ENCODE measurements at regions not wholly inside any gene's neighbourhood (a gene's known extent, or its start where the extent isn't known, plus 50 kb on each side); places are given as distances from the start of the nearest gene placed in this dataset.
A peak's percentile ranks its signal among the peaks of the same experiment; 100 is the strongest.

DNA sequence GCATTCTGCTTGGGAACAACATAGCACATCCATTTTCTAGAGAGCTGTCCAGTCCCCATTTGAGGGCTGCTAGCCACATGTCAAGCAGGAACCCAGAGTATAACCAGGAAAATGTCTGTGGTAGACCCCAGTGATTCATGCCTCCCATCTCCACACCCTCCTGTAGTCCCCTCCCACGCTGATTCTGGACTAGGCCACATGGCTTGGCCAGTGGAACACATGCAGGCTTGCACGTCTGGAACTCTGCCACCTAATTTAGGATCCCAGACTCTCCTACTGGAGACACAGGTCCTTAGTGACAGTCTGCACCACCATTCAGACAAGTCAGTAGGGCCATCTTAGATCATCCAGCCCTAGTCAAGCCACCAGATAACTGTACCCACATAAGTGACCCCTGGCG, 149.8 kb downstream of the ZIC5 start:
- no peak for DNase-seq (ENCODE audit: low read depth)

DNA sequence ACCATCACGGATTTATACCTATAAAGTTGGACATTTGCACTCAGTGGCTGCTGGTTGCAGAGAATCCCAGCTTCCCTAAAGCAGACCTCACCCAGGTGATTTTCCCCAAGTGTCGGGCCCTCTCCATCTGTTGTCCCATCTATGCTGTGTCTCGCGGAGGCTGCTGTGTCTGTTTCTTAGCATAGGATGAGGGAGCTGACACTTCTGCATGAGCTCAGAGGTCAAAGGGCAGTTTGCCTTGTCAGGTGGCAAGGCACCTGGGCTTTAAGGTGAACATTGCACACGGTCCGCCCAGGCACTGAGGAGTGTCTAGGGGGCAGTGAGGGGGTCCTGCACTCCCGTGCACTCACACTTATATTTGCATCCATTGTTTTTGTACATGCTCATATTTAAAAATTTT, 151.6 kb downstream of the ZIC5 start:
- DNase-seq (ENCODE audit: low read depth): no peak

DNA sequence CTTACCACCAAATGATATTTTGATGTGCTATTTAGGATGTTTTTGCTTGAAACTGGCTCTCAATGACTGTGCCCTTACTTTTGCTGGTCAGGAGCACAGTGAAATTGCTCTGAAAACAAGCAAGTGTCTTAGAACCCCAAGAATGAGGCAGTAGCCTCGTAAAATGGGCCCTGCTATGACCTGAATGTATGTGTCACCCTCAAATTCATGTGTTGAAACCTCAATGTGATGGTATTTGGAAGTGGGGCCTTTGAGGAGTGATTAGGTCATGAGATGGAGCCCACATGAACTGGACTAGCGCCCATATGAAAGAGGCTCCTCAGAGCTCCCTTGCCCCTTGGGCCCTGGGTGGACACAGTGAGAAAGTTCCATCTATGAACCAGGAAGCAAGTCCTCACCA, 155.2 kb downstream of the ZIC5 start:
- DNase-seq (ENCODE audit: low read depth): no peak

- DNase-seq (ENCODE audit: low read depth): no peak
These were observed 158.1 kb downstream of the ZIC5 start for GRCh38 chr13:99813336-99814095.

DNA sequence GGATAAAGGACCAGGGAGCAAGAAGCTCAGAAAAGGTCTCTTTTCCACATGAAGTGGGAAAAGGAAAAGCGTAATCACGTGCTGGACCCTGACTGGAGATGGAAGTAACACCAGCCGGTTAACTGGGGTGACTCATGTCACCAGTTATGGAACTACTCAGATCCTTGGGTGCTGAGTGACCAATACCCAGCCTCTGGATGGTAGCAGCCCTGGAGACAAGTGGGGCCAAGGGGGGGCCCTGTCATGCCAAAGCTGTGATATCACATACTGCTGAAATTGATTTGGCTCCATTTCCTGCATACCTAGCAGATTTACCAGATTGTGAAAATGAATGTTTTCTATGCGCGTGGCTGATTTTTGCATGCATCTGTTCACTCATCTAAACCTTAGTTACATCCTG, 158.9 kb downstream of the ZIC5 start:
- peak; percentile 73 for DNase-seq (ENCODE audit: low read depth)

GRCh38 chr13:99811067-99811700, 160.4 kb downstream of the ZIC5 start:
- DNase-seq (ENCODE audit: low read depth): no peak

DNA sequence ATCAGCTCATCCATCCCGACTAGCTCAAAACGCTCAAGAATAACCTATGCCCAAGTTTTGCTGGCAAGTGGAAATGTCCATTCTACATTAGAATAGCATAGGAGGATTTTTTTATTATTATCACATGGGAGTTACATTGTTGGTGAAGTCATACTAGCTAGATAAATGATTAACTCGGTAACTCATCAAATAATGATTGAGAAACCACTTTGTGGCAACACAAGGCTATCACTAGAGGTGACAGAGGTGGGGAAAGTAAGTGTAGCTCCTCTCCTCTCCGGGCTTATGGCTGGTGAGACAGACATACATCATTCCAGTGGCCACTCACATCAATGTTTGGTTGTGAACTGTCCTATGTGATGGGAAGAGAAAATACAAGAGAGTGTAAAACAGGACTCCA, 161.6 kb downstream of the ZIC5 start:
- DNase-seq (ENCODE audit: low read depth): no peak

DNA sequence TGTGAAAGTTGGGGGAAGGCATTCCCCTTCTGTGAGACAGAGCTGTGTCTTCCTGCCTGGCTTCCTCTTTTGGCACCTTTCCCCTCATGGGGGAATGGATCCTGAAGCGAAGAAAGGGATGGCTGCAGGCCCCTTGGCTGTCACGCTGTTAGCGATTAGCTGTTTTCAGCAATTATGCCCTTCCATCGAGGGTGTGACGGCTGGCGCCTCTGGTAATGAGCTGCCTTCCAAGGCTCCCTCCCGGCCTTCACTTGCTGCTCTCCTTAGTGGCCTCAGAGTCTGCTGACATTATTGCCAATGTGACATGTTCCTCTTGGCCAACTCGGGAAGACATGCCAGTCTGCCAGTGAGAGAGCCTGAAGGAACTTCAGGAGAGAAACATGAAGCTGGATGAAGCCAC, 162.1 kb downstream of the ZIC5 start:
- DNase-seq (ENCODE audit: low read depth): no peak

GRCh38 chr13:99808786-99809185, 162.8 kb downstream of the ZIC5 start:
- DNase-seq (ENCODE audit: low read depth): no peak

DNA sequence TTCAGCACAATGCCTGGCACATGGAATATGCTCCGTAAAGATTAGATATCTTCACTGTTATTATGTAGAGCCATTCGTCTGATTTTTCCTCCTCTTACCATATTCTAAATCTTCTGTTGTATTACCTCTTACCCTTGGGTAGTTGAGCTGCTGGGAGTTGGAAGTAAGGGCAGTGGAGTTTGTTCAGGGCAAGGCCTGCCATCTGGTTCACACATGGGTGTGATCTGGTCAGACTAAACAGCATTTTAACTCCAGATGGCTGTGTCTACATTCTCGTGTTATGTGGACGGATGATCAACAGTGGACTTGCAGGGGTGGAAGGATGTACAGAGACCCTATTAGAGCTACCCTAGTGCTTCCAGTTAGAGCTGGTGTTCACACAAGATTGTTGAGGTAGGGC, 164.9 kb downstream of the ZIC5 start:
- DNase-seq (ENCODE audit: low read depth): no peak

GRCh38 chr13:99805361-99805760, 166.2 kb downstream of the ZIC5 start:
- no peak for DNase-seq (ENCODE audit: low read depth)

GRCh38 chr13:99803141-99803540, 168.4 kb downstream of the ZIC5 start:
- no peak for DNase-seq (ENCODE audit: low read depth)

- no peak for DNase-seq (ENCODE audit: low read depth)
These were observed 169.2 kb downstream of the ZIC5 start for GRCh38 chr13:99802416-99802815.

DNA sequence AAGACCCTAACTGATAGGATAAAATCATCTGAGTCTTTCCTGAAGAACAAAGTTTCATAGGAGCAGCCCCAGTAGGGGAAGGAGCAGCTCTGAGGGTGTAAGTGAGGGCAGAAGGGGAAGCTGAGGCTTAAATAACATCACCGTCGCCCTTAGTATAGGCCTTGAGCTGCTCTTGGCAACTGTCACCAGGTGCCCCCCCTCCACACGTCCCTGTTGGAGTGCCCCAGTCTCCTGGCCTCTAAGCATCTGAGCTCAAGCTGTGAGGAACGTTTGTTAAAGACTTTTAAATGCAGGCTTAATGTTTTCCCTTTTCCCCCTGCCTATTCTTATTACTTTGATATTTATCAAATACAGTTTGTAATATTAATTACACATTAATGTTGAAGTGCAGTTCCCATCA, 170.6 kb downstream of the ZIC5 start:
- no peak for DNase-seq (ENCODE audit: low read depth)

- no peak for DNase-seq (ENCODE audit: low read depth)
These were observed 171.6 kb downstream of the ZIC5 start for GRCh38 chr13:99800011-99800410.

DNA sequence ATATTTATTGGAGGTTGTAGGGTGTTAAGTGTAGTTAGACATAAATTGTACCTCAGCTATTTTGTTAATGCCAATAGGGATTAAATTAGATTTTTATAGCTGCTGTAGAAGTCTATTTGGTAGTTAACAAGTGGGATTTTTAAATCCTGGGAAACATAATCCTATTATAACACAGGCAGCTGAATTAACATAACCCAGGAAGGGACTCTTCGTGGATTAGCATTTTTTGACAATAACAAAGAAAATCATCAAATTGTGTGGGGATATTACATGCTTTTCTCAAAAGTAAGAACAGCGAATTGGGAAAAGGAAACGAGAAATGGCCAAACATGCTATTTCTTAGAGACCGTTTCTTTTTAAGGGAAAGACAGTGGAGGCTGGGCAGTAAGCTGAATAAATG, 172.8 kb downstream of the ZIC5 start:
- no peak for DNase-seq (ENCODE audit: low read depth)

GRCh38 chr13:99797691-99798090, 173.9 kb downstream of the ZIC5 start:
- no peak for DNase-seq (ENCODE audit: low read depth)

GRCh38 chr13:99796175-99796819, 175.3 kb downstream of the ZIC5 start:
- DNase-seq (ENCODE audit: low read depth): no peak

- DNase-seq (ENCODE audit: low read depth): no peak
These were observed 179.3 kb downstream of the ZIC5 start for GRCh38 chr13:99792079-99792921.

DNA sequence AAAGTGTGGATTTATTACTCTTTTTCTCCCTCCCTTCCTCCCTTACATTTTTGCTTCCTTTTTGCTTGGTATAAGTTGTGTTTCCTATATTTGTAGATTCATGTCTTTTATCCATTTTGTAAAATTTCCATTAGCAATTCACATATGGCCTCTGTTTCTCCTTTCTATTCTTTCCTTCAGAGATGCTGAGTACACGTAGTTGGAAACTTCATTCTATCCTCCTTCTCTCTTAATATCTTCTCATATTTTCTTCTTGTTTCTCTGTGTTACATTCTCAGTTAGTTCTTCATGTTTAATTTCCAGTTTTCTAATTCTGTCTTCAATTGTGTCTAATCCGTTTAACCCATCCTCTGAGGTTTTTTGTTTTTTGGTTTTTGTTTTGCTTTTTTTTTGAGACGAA, 188.9 kb downstream of the ZIC5 start:
- DNase-seq (ENCODE audit: low read depth): no peak

DNA sequence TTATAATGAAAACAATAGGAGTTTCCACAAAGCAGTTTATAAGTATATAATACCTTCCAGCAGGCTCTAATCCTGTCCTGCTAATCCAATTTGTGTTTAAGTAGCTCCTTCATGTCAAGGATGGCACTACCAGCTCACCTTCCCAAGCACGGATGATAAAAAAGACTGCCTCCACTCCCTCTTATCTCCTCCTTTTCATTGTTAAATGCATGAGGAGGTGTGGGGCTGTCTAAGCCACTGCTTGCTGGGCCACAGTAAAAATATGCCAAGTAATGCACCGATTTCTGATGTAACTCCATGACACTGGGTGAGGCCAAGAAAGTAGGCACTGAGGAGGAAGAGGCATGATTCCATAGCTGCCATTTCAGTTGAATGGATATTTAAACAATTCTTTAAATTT, 193.1 kb downstream of the ZIC5 start:
- no peak for DNase-seq (ENCODE audit: low read depth)

DNA sequence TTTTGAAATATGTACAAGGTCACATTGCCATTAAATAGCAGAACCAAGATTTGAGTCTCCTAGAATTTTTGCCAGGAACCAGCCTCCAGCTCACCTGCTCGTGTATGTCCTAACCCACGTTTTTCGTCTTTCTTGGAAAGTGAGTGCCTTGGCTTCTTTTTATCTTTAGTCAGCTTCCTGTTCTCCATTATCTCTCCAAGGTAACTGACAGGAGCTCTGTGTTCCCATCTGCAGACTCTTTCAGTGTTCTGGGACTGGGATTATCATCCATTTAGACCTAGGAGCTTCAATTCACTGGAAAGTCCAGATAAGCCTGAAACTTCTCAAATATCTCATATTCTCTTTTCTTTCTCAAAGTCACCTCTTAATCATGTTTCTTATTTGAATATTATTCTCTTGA, 193.7 kb downstream of the ZIC5 start:
- DNase-seq (ENCODE audit: low read depth): no peak

DNA sequence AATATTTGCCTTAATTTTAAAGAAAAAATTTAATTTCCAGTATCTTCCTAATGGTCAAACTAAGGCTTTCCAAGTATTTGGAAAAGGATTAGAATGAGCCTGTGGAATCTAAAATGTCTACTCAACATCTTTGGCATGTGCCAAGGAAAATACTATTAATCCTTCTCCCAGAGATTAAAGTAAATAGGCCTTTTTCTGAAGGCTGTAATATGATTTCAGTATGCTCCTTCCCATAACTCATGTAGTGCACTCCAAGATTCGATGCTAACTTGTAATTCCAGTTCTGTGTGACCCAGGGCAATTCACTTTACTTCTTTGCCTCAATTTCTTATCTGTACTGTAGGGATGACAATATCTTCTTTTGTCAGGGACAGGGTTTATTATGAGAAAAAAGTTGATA, 196.9 kb downstream of the ZIC5 start:
- DNase-seq (ENCODE audit: low read depth): no peak

Measured in HS-5 (cell line).